DMS114 treated with DMSO at 0.1 percent for 48 hours (cell line): ENCODE measurements at regions not wholly inside any gene's neighbourhood (a gene's known extent, or its start where the extent isn't known, plus 50 kb on each side); places are given as distances from the start of the nearest gene placed in this dataset.
"Not testable (repeated sequence)": the region's sequence is repeated elsewhere in the genome, so short reads cannot be mapped to it uniquely, and the experiment has no call there.

Experiments used
- DNase-seq: peaks from one replicate; lab custom pipeline; 2025; ENCODE audit not compliant: unreplicated experiment; lab: John Stamatoyannopoulos, UW

- no peak for DNase-seq
These were observed 162.7 kb downstream of the AVL9 start for GRCh38 chr7:32658034-32658433.

GRCh38 chr7:32654549-32654948 lies 159.3 kb downstream of the AVL9 start:
- not testable (repeated sequence) for DNase-seq

- DNase-seq, result not testable (repeated sequence)
These were observed 155.1 kb downstream of the AVL9 start for GRCh38 chr7:32650356-32650755.

GRCh38 chr7:32648408-32649156 lies 153.3 kb downstream of the AVL9 start:
- no peak for DNase-seq

GRCh38 chr7:32645255-32645654 lies 150.0 kb downstream of the AVL9 start:
- not testable (repeated sequence) for DNase-seq

- DNase-seq, result no peak
These were observed 147.9 kb downstream of the AVL9 start for GRCh38 chr7:32643194-32643593.

- DNase-seq, result no peak
These were observed 143.8 kb downstream of the AVL9 start for GRCh38 chr7:32639122-32639521.

- DNase-seq, result not testable (repeated sequence)
These were observed 143.3 kb downstream of the AVL9 start for GRCh38 chr7:32638479-32639121.
